Left cardiac atrium (tissue), 4 donors: ENCODE measurements at regions not wholly inside any gene's neighbourhood (a gene's known extent, or its start where the extent isn't known, plus 50 kb on each side); places are given as distances from the start of the nearest gene placed in this dataset.
"Not testable (repeated sequence)": the region's sequence is repeated elsewhere in the genome, so short reads cannot be mapped to it uniquely, and the experiment has no call there.

Source experiments
- ATAC-seq, 2 donors: fragments of 200-7000 bp; cut with Tn5 transposase; one replicate each; pipeline ENCODE4 v1.9.1; 2020; ENCODE audit warnings: mild to moderate bottlenecking in 2 of 2, moderate library complexity in 2 of 2
- DNase-seq: peaks from one replicate; pipeline ENCODE4 v3.0.0-alpha.2; 2020
- intact Hi-C, 2 donors: fragments of 100-400 bp; cut with DNase I; formaldehyde crosslinking; loops; one replicate each; pipeline versions ENCODE4 v1.14.1 to v1.15.1; 2022 to 2023
- donor health status: DM: no; HTN: yes; CAD: no.
- donor health status: DM: no; HTN: yes; CAD: no; lungs with severe emphysema.
- donor health status: DM: yes; HTN: yes; CAD: no.
- donor health status: Dilated cardiomyopathy.

DNA sequence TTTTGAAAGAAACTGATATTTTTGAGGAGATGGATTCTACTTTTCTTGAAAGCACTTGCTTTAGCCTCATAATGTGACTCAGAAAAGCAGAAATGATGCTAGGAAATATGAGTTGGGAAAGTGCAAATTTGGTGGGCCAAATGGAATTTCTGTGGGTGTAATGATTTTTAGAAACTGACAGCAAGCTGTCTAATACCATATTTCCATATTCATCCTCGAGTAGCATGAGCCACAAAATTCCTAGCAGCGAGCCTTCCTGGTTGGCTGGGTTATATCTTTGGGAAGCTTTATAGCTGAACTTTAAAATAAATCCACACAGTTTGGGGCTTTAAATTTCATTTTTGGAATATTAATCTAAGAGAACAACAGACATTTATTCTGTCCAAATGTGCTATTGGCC, 190.0 kb downstream of the DSC3 start:
- intact Hi-C loops, result no loop called here
- ATAC-seq (no peak), DNase-seq (no peak)

DNA sequence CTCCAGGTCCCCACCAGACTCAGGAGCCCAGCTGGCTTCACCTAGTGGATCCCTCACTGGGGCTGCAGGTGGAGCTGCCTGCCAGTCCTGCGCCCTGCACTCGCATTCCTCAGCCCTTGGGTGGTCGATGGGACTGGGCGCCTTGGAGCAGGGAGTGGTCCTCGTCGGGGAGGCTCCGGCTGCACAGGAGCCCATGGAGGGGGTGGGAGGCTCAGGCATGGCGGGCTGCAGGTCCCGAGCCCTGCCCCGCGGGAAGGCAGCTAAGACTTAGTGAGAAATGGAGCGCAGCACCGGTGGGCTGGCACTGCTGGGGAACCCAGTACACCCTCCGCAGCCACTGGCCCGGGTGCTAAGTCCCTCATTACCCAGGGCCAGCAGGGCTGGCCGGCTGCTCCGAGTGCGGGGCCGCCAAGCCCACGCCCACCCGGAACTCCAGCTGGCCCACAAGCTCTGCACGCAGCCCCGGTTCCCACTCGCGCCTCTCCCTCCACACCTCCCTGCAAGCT, 203.4 kb downstream of the DSC3 start:
- intact Hi-C loops, ATAC-seq, DNase-seq: not testable (repeated sequence)

DNA sequence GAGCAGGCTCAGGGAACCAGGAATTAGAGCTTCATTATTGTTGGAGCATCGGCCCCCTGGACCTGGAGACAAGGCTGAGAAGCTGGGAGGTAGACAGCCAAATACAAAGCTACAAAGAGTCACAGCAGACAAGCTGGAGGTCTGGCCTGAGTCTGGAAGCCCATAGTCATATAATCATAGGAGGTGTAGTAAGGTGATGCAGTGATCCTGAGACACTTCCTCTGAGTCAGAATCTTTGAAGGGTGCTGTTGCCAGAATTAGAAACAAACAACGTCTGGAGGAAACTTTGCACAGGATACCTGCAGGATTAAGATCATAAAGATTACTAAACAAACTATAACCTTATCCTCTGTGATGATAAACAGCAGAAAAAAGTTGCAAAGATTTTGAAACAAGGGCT, 213.8 kb downstream of the DSC3 start:
- no peak for DNase-seq
- intact Hi-C loops, result no loop called here
- no peak for ATAC-seq

DNA sequence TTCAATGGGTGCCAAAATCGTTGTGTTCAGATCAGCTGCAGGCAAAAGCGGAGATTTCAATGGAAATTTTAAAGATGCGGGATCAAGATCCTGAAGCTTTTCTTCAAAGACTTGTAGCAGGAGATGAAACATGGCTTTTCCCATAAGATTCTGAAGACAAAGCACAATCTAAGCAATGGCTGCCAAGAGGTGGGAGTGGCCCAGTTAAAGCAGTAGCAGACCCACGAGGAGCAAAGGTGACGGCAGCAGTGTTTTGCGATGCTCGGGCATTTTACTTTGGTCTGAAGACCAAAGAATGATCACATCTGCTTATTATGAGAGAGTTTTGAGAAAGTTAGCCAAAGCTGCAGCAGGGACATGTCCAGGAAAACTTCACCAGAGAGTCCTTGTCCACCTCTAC, 222.9 kb downstream of the DSC3 start:
- DNase-seq (no peak), ATAC-seq (no peak)
- intact Hi-C loops, result no loop called here

DNA sequence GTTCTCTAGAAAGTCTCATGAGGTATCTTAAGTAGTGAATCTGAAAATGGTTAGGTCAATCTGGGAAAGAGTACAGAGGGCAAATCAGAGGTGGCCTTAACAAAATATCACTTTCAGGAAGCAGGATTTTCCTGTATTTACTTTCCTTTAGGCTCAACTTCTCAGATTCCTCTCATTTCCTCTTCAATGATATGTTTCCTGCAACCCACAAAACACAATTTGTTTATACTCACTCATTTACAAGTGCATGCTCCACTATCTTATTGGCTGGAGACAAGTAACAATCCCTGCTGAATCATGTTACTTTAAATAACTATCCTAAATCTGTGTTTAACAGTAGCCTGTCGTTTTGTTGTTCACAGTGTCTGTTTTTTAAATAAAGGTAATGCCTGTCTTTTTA, 228.1 kb downstream of the DSC3 start:
- ATAC-seq, result no peak
- intact Hi-C loops, result no loop called here
- DNase-seq, result no peak

DNA sequence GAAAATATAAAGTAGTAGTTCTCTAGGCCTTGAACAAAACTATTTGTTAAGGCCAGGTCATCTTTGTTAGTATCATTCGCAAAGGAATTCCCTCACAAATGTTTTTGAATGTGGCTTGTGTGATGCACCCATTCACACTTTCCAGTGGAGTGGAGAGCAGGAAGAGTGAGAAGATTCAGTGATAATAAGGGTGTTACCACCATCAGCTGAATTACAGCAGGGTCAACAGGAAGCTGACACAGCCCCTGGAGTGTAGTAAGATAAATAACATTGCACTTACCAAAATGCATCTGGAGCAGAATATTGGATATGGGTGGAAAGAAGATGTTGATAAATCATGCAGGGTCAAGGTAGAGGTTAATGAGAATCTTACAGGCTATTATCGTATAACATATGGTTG, 231.0 kb downstream of the DSC3 start:
- no peak for DNase-seq
- ATAC-seq, result no peak
- intact Hi-C loops, result no loop called here

DNA sequence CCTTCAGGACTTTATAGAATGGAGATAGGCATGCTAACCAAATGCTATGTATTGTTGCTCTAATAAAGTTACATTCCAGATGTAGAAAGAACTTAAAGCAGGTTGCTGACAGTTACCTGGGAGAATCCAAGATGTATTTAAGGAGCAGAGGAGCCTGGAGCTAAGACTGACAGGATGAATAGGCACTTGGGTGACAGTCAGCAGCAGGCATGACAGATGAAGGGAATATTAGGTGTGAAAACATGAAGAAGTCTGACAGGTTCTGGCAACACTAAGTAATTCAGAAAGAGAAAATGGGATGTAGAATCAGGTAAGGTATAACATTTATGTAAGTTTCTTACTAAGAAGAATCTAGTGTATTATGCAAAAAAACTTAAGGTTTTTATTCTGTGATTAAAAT, 232.0 kb downstream of the DSC3 start:
- no peak for ATAC-seq
- DNase-seq, result no peak
- intact Hi-C loops, result no loop called here

DNA sequence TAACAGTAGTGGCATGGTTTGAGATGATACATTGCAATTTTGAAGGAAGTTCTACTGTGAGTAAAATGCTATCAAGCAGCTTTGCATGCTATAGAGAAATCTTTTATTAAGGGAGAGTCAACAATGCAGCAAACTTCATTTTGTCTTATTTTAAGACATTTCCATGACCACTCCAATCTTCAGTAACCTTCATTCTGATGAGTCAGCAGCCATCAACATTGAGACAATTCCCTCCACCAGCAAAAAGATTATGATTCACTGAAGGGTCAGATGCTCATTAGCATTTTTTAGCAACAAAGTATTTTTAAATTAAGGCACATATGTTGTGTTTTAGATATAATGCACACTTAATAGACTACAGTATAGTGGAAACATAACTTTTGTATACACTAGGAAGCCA, 235.7 kb downstream of the DSC3 start:
- ATAC-seq (no peak), DNase-seq (no peak)
- intact Hi-C loops, result no loop called here

DNA sequence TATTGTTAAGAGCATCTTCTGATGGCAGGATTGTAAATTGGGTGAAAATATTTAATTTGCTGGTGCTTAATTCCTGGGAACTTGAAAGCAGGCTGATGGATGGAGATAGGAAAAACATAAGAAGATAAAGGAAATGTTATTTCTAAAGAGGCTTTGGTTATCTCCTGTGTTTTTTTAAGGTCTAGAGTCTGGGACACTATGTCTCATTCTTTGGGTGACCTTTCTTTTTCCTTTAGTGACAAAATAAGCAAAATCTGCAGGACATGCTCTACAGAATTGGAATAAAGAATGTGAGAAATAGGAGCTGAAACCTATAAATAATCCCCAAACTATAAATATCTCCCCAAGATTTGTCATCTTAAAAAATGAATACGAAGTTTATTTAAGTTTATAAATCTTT, 241.7 kb downstream of the DSC3 start:
- intact Hi-C loops, result no loop called here
- DNase-seq (no peak), ATAC-seq (no peak)

DNA sequence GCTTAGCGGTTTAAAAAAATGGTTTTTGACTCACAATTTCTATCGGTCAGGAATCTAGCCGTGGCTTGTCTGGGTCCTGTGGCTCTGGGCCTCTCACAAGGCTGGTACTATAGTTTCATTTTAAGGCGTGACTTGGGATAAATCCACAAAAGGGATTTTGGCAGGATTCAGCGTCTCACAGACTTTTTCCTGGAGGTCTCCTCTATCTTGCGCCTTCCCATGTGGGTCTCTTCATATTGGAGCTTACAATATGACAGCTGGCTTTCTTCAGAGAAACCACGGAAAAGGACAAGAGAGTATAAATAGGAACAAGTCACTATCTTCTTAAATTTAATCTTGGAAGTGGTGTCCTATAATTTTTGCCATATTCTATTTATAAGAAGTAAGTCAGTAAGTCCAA, 250.5 kb downstream of the DSC3 start:
- intact Hi-C loops, result no loop called here
- no peak for ATAC-seq

DNA sequence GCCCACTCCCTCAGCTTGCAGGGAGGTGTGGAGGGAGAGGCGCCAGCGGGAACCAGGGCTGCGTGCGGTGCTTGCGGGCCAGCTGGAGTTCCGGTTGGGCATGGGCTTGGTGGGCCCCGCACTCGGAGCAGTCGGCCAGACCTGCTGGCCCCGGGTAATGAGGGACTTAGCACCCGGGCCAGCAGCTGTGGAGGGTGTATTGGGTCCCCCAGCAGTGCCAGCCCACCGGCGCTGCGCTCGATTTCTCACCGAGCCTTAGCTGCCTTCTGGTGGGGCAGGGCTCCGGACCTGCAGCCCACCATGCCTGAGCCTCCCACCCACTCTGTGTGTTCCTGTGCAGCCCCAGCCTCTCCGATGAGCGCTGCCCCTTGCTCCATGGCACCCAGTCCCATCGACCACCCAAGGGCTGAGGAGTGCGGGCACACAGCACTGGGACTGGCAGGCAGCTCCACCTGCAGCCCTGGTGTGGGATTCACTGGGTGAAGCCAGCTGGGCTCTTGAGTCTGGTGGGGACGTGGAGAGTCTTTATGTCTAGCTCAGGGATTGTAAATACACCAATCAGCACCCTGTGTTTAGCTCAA, 254.0 kb downstream of the DSC3 start:
- intact Hi-C loops, DNase-seq, ATAC-seq: not testable (repeated sequence)

More for the DNA sequence above, 250.5 kb downstream of the DSC3 start:
- DNase-seq, result no peak

DNA sequence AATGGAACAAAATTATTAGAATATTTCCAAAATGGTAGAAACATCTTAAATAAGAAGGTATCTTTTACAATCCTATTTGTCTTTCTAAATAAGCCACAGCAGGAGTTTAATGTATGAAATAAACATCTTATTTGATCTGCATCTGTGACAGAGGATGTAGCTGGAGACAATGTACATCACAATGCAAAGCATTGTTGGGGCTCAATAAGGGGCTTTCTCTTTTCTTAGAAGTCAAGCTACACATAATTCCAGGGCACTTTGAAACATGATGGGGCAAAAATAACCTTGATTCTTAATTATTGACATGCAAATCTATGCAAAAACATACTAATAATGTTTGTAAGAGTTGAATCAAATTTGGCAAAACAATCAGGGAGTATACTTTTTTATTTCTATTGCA, 255.1 kb downstream of the DSC3 start:
- intact Hi-C loops, result no loop called here
- no peak for ATAC-seq
- no peak for DNase-seq

DNA sequence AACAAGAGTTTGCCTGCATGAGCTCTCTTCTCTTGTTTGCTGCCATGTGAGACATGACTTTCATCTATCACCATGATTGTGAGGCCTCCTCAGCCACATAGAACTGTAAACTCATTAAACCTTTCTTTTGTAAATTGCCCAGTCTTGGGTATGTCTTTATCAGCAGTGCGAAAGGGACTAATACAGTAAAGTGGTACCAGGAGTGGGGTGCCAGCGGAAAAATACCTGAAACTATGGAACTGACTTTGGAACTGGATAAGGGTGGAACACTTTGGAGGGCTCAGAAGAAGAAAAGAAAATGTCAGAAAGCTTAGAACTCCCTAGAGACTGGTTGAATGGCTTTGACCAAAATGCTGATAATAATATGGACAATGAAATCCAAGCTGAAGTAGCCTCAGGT, 260.9 kb downstream of the DSC3 start:
- intact Hi-C loops, result no loop called here
- DNase-seq (no peak), ATAC-seq (no peak)

DNA sequence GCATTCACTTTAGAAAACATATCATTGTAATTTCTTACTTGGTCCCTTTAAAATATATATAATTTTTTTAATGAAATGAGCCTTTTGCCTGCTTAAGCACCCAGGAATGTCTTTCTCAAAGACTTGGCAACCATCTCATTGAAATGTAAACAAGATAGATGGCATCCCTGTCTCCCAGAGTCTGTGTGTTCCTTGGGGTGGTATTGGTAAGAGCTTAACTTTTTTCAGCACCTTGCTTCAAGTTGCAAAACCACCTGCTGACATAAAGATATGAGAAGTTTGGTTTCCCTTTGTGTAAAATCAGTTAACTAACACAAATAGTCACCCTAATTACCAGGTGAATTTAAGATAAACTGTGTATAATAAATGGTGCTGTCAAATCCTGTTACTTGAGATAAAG, 266.9 kb downstream of the DSC3 start:
- no peak for ATAC-seq
- intact Hi-C loops, result no loop called here
- DNase-seq, result no peak

DNA sequence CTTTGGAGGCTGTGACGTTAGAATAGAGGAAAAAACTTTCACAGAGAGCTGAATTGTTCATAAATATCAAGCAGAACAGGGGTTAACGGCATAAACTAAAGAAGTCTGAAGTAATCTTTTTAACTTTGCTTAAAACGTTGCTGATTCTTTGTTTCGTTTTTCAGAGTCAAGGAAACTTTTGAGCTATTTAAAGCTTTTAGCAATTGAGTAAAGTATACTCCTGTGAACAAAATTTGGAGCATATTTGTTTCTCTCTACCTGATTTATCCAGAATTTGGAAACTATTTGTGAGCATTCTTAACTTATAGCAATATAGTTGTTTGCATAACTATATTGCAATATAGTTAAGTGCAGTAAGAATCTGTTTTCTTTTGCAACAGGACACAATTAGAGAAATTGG, 270.4 kb downstream of the DSC3 start:
- intact Hi-C loops, ATAC-seq, DNase-seq: not testable (repeated sequence)

DNA sequence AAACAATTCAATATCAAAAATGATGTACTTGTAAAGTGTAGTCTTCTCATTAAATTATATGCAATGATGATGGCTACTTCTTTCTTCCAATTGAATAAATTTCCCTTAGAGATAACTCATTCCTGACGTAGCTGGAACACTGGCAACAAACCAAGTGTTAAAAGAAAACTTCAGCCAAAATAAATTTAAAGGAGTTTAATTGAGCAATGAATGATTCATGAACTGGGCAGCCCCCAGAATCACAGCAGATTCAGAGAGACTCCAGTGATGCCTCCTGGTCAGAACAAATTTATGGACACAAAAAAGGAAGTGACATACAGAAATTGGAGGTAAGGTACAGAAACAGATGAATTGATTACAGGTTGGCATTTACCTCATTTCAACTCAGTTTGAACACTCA, 276.5 kb downstream of the DSC3 start:
- intact Hi-C loops, result no loop called here
- DNase-seq, result no peak
- no peak for ATAC-seq

DNA sequence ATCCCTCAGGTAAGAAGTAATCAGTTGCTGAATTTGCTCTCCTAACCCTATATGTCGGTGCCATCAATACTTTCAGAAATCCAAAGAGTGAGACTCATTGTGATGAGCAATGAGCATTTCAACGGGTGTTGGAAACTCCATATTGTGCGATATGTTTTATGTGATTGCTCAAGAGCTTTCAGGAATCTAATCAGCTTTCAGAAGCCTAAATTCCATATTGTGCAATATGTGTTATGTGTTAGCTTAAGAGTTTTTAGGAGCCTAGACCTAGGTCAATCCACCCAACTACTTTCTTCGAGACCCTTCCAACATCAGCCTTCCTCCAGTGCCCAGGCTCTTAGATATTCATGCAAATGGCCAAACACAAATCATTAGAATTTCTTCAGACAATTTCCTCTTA, 277.3 kb downstream of the DSC3 start:
- intact Hi-C loops, result no loop called here
- no peak for DNase-seq
- no peak for ATAC-seq

DNA sequence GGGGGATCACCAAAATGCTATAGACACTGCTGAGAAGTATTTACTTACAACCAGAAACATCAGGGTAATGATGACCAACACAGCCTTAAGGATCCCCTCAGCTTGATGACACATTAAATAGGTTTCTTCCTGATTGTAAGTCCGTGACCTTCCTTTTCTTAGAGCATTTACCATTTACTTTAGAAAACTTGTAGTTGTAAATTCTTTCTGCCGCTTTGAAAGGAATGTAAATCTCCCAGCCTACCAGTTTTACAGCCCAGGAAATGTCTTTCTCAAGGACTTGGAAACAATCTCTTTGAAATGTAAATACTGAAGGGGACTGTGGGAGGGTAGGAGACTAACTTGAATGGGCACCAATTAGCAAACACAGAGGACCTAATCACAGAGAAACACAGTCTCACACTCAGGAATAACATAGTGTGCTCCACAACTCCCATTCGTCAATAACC, 278.6 kb downstream of the DSC3 start:
- intact Hi-C loops, result no loop called here
- ATAC-seq, result no peak
- no peak for DNase-seq

DNA sequence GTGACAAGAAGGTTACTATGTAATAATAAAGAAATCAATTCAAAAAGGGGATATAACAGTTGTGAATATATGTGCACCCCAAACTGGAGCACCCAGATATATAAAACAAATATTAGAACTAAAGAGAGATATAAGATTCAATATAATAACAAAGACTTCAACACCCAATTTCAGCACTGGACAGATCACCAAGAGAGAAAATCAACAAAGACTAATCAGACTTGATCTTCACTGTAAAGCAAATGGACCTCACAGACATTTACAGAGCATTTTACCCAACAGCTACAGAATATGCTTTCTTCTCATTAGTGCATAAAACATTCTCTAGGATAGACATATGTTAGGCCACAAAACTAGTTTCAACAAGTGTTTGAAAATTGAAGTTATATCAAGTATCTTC, 287.7 kb downstream of the DSC3 start:
- intact Hi-C loops, result no loop called here

DNA sequence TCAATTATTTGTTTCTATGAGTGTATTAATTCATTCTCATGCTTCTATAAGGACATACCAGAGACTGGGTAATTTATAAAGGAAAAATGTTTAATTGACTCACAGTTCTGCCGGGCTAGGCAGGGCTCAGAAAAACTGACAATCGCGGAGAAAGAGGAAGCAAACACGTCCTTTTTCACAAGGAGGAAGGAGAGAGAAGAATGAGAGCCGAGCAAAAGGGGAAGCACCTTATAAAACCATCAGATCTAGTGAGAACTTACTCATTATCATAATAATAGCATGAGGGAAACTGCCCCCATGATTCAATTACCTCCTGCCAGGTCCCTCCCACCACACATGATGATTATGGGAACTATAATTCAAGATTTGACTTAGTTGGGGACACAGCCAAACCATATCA, 294.0 kb downstream of the DSC3 start:
- intact Hi-C loops, result no loop called here
- DNase-seq (no peak), ATAC-seq (no peak)

More for the DNA sequence above, 287.7 kb downstream of the DSC3 start:
- ATAC-seq (no peak), DNase-seq (no peak)

DNA sequence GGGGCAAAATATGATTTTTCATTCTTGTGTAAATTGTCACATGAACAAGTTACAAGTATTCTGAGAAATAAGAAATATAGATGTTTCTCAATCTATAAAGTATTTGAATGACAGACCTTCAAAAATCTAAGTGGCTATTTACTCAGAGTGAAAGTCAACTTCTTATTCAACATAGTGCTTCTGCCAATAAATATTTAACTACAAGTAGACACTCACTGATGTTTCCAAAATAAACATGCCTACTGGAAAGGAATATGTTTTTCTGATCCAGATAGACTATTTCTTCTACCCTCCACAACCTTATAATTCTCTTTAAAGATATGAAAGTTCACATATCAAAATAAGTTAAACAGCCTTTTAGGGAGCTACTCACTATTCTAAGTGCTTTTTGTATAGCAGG, 296.3 kb downstream of the DSC3 start:
- ATAC-seq, result no peak
- DNase-seq, result no peak
- intact Hi-C loops, result no loop called here

DNA sequence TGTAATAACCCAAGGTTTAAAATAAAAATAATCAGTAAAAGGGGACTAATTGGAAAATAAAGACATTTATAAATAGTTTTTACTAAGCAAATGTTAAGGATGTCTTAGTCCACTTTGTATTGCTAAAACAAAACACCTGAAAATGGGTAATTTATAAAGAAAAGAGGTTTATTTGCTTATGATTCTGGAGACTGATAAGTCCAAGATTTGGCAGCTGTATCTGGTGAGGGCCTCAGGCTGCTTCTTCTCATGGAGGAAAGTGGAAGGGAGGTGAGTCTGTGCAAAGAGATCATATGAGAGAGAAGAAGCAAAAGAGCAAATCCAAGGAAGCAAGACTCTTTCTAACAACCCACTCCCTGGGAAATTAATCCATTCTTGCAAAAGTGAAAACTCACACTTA, 299.5 kb downstream of the DSC3 start:
- DNase-seq (no peak), ATAC-seq (no peak)
- intact Hi-C loops, result no loop called here
